Osteocyte (in vitro differentiated cells): ENCODE measurements at regions not wholly inside any gene's neighbourhood (a gene's known extent, or its start where the extent isn't known, plus 50 kb on each side); places are given as distances from the start of the nearest gene placed in this dataset.
A peak's percentile ranks its signal among the peaks of the same experiment; 100 is the strongest.

Source experiments
- DNase-seq: peaks from one replicate; pipeline ENCODE4 v3.0.0; 2021; ENCODE audit warnings: mixed read lengths; ENCODE audit not compliant: unreplicated experiment; ENCODE audit errors: extremely low spot score
- H3K27ac Mint-ChIP-seq: one replicate; pipeline ENCODE4 v1.8.0; 2021; ENCODE audit warnings: mild to moderate bottlenecking, mixed read lengths; ENCODE audit not compliant: unreplicated experiment
- H3K27me3 Mint-ChIP-seq: one replicate; pipeline ENCODE4 v1.8.0; 2021; ENCODE audit warnings: mixed read lengths; ENCODE audit not compliant: unreplicated experiment
- H3K36me3 Mint-ChIP-seq: one replicate; pipeline ENCODE4 v1.8.0; 2021; ENCODE audit warnings: mixed read lengths; ENCODE audit not compliant: unreplicated experiment
- H3K4me1 Mint-ChIP-seq: one replicate; pipeline ENCODE4 v1.8.0; 2021; ENCODE audit warnings: mixed read lengths; ENCODE audit not compliant: unreplicated experiment
- H3K4me3 Mint-ChIP-seq: one replicate; pipeline ENCODE4 v1.8.0; 2021; ENCODE audit warnings: mild to moderate bottlenecking, moderate library complexity, mixed read lengths; ENCODE audit not compliant: unreplicated experiment
- H3K9me3 Mint-ChIP-seq: one replicate; pipeline ENCODE4 v1.8.0; 2021; ENCODE audit warnings: mixed read lengths; ENCODE audit not compliant: unreplicated experiment
- CTCF ChIP-seq: fragments of 200-600 bp; sonication (generic); IDR thresholded peaks from 2 replicates; pipeline ENCODE4 v1.5.0; 2021; ENCODE audit warnings: antibody characterized with exemption, mild to moderate bottlenecking, moderate library complexity

DNA sequence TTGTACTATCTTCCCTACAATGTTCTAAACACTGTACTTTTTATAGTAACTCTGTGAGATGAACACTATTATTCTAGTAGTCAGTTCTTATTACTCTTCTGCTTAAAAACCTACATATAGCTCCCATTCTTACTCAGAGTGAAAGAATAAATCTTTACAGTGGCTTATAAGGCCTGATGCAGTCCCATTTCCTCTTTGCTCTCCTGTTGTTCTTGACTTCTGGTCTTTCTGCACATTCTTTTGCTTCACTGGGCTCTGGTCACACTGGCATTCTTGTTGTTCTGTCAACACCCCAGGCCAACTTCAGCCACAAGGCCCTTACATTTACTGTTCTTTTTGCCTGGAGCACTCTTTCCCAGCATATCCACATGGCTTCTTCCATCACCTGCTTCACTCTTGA is 58.2 kb upstream of the TP63 start:
- peaks cover 19% of the 10 kb centered on the region for H3K4me1 Mint-ChIP-seq

GRCh38 chr3:189576486-189576885 is 54.7 kb upstream of the TP63 start:
- TF ChIP-seq CTCF = no peak
- no peaks in the 10 kb centered on the region for H3K27me3 Mint-ChIP-seq
- peaks cover 13% of the 10 kb centered on the region for H3K4me1 Mint-ChIP-seq
- H3K4me3 Mint-ChIP-seq = no peak overlapping the region
- peaks cover 4% of the 10 kb centered on the region for H3K9me3 Mint-ChIP-seq
- H3K36me3 Mint-ChIP-seq = no peaks in the 10 kb centered on the region
- no peak overlapping the region for H3K27ac Mint-ChIP-seq
- no peak for DNase-seq

More for the DNA sequence above, 58.2 kb upstream of the TP63 start:
- no peaks in the 10 kb centered on the region for H3K36me3 Mint-ChIP-seq
- no peak overlapping the region for H3K4me3 Mint-ChIP-seq
- DNase-seq = no peak
- H3K27ac Mint-ChIP-seq = peak overlapping the region; percentile 73
- no peak for TF ChIP-seq CTCF
- H3K27me3 Mint-ChIP-seq = no peaks in the 10 kb centered on the region
- no peaks in the 10 kb centered on the region for H3K9me3 Mint-ChIP-seq

- Mint-ChIP-seq H3K9me3 (peaks cover 4% of the 10 kb centered on the region), H3K4me1 (peaks cover 12% of the 10 kb centered on the region), H3K27me3 (no peaks in the 10 kb centered on the region), H3K27ac (no peak overlapping the region), H3K4me3 (no peak overlapping the region), H3K36me3 (no peaks in the 10 kb centered on the region)
- TF ChIP-seq CTCF = no peak
- DNase-seq = no peak
These were observed 53.9 kb upstream of the TP63 start for GRCh38 chr3:189577050-189577951.

- H3K27me3 Mint-ChIP-seq = no peaks in the 10 kb centered on the region
- TF ChIP-seq CTCF = no peak
- H3K27ac Mint-ChIP-seq = no peak overlapping the region
- H3K36me3 Mint-ChIP-seq = no peaks in the 10 kb centered on the region
- no peak for DNase-seq
- peaks cover 2% of the 10 kb centered on the region for H3K4me1 Mint-ChIP-seq
- no peak overlapping the region for H3K4me3 Mint-ChIP-seq
- peaks cover 4% of the 10 kb centered on the region for H3K9me3 Mint-ChIP-seq
These were observed 51.0 kb upstream of the TP63 start for GRCh38 chr3:189580190-189580589.
